ENCODE measurements at regions not wholly inside any gene's neighbourhood (a gene's known extent, or its start where the extent isn't known, plus 50 kb on each side); places are given as distances from the start of the nearest gene placed in this dataset.

GRCh38 chr2:105487142-105488069 is 88.6 kb upstream of the FHL2 start:
- Mint-ChIP-seq H3K27me3 (ENCODE audit: low read depth) (no peaks in the 10 kb centered on the region), H3K9me3 (peaks cover 9% of the 10 kb centered on the region), H3K36me3 (no peaks in the 10 kb centered on the region), H3K4me1 (no peaks in the 10 kb centered on the region), H3K27ac (no peak overlapping the region), H3K4me3 (no peak overlapping the region)
- ChIA-PET POLR2A (no interaction called here), CTCF (interaction anchor here (1.1 kb wide), 1 partner anchor 34 kb away, joined by 4 read pairs; no protein-coding TSS in a partner anchor)
- ATAC-seq = no peak
- DNase-seq (ENCODE audit: low spot score) = no peak
- no peak for TF ChIP-seq CDX4 (CRISPR knock-in tag; IDR thresholded peaks at IDR 0.05; ENCODE audit: borderline replicate concordance)
- TF ChIP-seq ELF4 (CRISPR knock-in tag; IDR thresholded peaks at IDR 0.05; ENCODE audit: low read depth) = no peak
- no peak for TF ChIP-seq ZNF416 (CRISPR knock-in tag; IDR thresholded peaks at IDR 0.05)
- TF ChIP-seq ZNF263 (CRISPR knock-in tag; IDR thresholded peaks at IDR 0.05; ENCODE audit: low read depth) = no peak
- TF ChIP-seq FOXK1 (CRISPR knock-in tag; IDR thresholded peaks at IDR 0.05) = no peak
- TF ChIP-seq SP1 (CRISPR knock-in tag; conservative IDR thresholded peaks at IDR 0.05) = no peak
- TF ChIP-seq PRDM15 (CRISPR knock-in tag; IDR thresholded peaks at IDR 0.05) = no peak
- no peak for TF ChIP-seq ATF3 (CRISPR knock-in tag; conservative IDR thresholded peaks at IDR 0.05)
- TF ChIP-seq PRRX2 (CRISPR knock-in tag; IDR thresholded peaks at IDR 0.05) = no peak
- TF ChIP-seq CBFB (CRISPR knock-in tag; IDR thresholded peaks at IDR 0.05; ENCODE audit: low read depth) = no peak
- TF ChIP-seq ZNF396 (CRISPR knock-in tag; IDR thresholded peaks at IDR 0.05; ENCODE audit: borderline replicate concordance) = no peak

DNA sequence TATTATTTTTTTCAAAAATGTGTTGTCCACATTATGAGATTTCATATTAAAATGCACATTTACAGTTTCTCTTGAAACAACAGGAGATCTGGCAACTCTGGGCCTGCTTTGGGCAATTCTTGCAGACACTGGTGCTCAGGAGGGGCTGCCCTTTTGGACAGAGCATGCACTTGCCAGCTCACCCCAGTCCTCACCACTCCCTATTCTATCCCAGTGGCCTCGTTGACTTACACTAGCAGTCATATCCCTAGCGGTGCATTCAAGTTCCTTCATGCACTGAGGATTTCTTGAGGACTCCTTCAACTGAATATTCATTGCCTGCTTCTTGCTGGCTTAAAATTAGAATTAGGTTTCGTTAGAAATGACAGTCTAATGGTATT is 87.9 kb upstream of the FHL2 start:
- H3K9me3 Mint-ChIP-seq = peaks cover 4% of the 10 kb centered on the region; the same call in 1 of the 2 replicates
- no peaks in the 10 kb centered on the region for H3K36me3 Mint-ChIP-seq
- CTCF ChIA-PET = no interaction called here
- no peak overlapping the region for H3K4me3 Mint-ChIP-seq
- POLR2A ChIA-PET = no interaction called here
- H3K27ac Mint-ChIP-seq = no peak overlapping the region
- DNase-seq (ENCODE audit: low spot score) = no peak
- no peak for ATAC-seq
- H3K4me1 Mint-ChIP-seq = no peaks in the 10 kb centered on the region
- no peaks in the 10 kb centered on the region for H3K27me3 Mint-ChIP-seq (ENCODE audit: low read depth)
- TF ChIP-seq ELF4 (CRISPR knock-in tag; IDR thresholded peaks at IDR 0.05; ENCODE audit: low read depth) = no peak
- no peak for TF ChIP-seq ZNF263 (CRISPR knock-in tag; IDR thresholded peaks at IDR 0.05; ENCODE audit: low read depth)
- TF ChIP-seq TEAD1 (CRISPR knock-in tag; IDR thresholded peaks at IDR 0.05) = no peak
- no peak for TF ChIP-seq NFYB (CRISPR knock-in tag; conservative IDR thresholded peaks at IDR 0.05; ENCODE audit: low read depth)
- no peak for TF ChIP-seq AR (CRISPR knock-in tag; IDR thresholded peaks at IDR 0.05)
- TF ChIP-seq, protein P1, sequence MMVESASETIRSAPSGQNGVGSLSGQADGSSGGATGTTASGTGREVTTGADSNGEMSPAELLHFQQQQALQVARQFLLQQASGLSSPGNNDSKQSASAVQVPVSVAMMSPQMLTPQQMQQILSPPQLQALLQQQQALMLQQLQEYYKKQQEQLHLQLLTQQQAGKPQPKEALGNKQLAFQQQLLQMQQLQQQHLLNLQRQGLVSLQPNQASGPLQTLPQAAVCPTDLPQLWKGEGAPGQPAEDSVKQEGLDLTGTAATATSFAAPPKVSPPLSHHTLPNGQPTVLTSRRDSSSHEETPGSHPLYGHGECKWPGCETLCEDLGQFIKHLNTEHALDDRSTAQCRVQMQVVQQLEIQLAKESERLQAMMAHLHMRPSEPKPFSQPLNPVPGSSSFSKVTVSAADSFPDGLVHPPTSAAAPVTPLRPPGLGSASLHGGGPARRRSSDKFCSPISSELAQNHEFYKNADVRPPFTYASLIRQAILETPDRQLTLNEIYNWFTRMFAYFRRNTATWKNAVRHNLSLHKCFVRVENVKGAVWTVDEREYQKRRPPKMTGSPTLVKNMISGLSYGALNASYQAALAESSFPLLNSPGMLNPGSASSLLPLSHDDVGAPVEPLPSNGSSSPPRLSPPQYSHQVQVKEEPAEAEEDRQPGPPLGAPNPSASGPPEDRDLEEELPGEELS (CRISPR knock-in tag; IDR thresholded peaks at IDR 0.05) = no peak
- no peak for TF ChIP-seq ZNF121 (CRISPR knock-in tag; IDR thresholded peaks at IDR 0.05)
- TF ChIP-seq CBFB (CRISPR knock-in tag; IDR thresholded peaks at IDR 0.05; ENCODE audit: low read depth) = no peak
- TF ChIP-seq FOXP1 (CRISPR knock-in tag; IDR thresholded peaks at IDR 0.05; ENCODE audit: borderline replicate concordance) = no peak
- no peak for TF ChIP-seq IRF2 (CRISPR knock-in tag; IDR thresholded peaks at IDR 0.05; ENCODE audit: borderline replicate concordance, low read depth)
- TF ChIP-seq ZBTB21 (CRISPR knock-in tag; IDR thresholded peaks at IDR 0.05; ENCODE audit: borderline replicate concordance) = no peak
- no peak for TF ChIP-seq FOXJ3 (CRISPR knock-in tag; IDR thresholded peaks at IDR 0.05; ENCODE audit: borderline replicate concordance)
- no peak for TF ChIP-seq NR3C1 (CRISPR knock-in tag; conservative IDR thresholded peaks at IDR 0.05; ENCODE audit: low read depth)
- TF ChIP-seq ZNF396 (CRISPR knock-in tag; IDR thresholded peaks at IDR 0.05; ENCODE audit: borderline replicate concordance) = no peak
- TF ChIP-seq OVOL2 (CRISPR knock-in tag; IDR thresholded peaks at IDR 0.05; ENCODE audit: borderline replicate concordance) = no peak
- TF ChIP-seq ZNF423 (CRISPR knock-in tag; IDR thresholded peaks at IDR 0.05) = no peak
- no peak for TF ChIP-seq TCF7 (CRISPR knock-in tag; IDR thresholded peaks at IDR 0.05; ENCODE audit: low read depth)

All from WTC11 (cell line).